Stimulated activated CD4-positive, alpha-beta T cell treated with anti-CD3 and anti-CD28 coated beads, TNF-alpha, amount 100 ng/mL, for 1 hour (primary cell): ENCODE measurements at regions not wholly inside any gene's neighbourhood (a gene's known extent, or its start where the extent isn't known, plus 50 kb on each side); places are given as distances from the start of the nearest gene placed in this dataset.
"Not testable (repeated sequence)": the region's sequence is repeated elsewhere in the genome, so short reads cannot be mapped to it uniquely, and the experiment has no call there.

Experiments used
- DNase-seq, 3 donors: peaks; one replicate each; pipeline ENCODE4 v3.0.0-alpha.2; 2020; ENCODE audit warnings: low read depth in 3 of 3, low spot score in 1 of 3

GRCh38 chr6:153984811-153985210, 54.2 kb upstream of the OPRM1 start:
- DNase-seq = no peak

GRCh38 chr6:153980171-153980570, 58.9 kb upstream of the OPRM1 start:
- no peak for DNase-seq

GRCh38 chr6:153978911-153979548, 60.0 kb upstream of the OPRM1 start:
- not testable (repeated sequence) for DNase-seq

- DNase-seq = no peak
Observed at GRCh38 chr6:153976921-153977693, 61.9 kb upstream of the OPRM1 start.

GRCh38 chr6:153966001-153966400, 73.0 kb upstream of the OPRM1 start:
- DNase-seq = no peak

- DNase-seq = no peak
Observed at GRCh38 chr6:153963352-153963751, 75.7 kb upstream of the OPRM1 start.

GRCh38 chr6:153962555-153962954, 76.5 kb upstream of the OPRM1 start:
- DNase-seq = no peak

GRCh38 chr6:153960741-153961140, 78.3 kb upstream of the OPRM1 start:
- DNase-seq = no peak

GRCh38 chr6:153960281-153960680, 78.8 kb upstream of the OPRM1 start:
- no peak for DNase-seq

- DNase-seq = no peak
Observed at GRCh38 chr6:153959276-153959675, 79.8 kb upstream of the OPRM1 start.

GRCh38 chr6:153958860-153959259, 80.2 kb upstream of the OPRM1 start:
- DNase-seq = no peak

GRCh38 chr6:153957394-153957793, 81.6 kb upstream of the OPRM1 start:
- no peak for DNase-seq

- no peak for DNase-seq
Observed at GRCh38 chr6:153956808-153957207, 82.2 kb upstream of the OPRM1 start.

GRCh38 chr6:153949616-153950015, 89.4 kb upstream of the OPRM1 start:
- DNase-seq = no peak

- DNase-seq = no peak
Observed at GRCh38 chr6:153947808-153948447, 91.1 kb upstream of the OPRM1 start.

- DNase-seq = no peak
Observed at GRCh38 chr6:153944201-153944600, 94.8 kb upstream of the OPRM1 start.

- no peak for DNase-seq
Observed at GRCh38 chr6:153942361-153942760, 96.7 kb upstream of the OPRM1 start.

GRCh38 chr6:153941768-153942167, 97.3 kb upstream of the OPRM1 start:
- DNase-seq = no peak

GRCh38 chr6:153938876-153939275, 100.2 kb upstream of the OPRM1 start:
- DNase-seq = no peak

GRCh38 chr6:153931431-153931830, 107.6 kb upstream of the OPRM1 start:
- no peak for DNase-seq

- no peak for DNase-seq
Observed at GRCh38 chr6:153927867-153928266, 111.2 kb upstream of the OPRM1 start.

GRCh38 chr6:153898360-153899059, 140.5 kb upstream of the OPRM1 start:
- no peak for DNase-seq
